Liver (tissue), 3 donors: ENCODE measurements at regions not wholly inside any gene's neighbourhood (a gene's known extent, or its start where the extent isn't known, plus 50 kb on each side); places are given as distances from the start of the nearest gene placed in this dataset.

ENCODE experiments used
- ATF3 ChIP-seq: IDR thresholded peaks from 2 replicates; pipeline ENCODE4 v1.6.1; 2016; ENCODE audit warnings: antibody characterized with exemption
- CTCF ChIP-seq: fragments of 150-350 bp; IDR thresholded peaks from 2 replicates; pipeline ENCODE4 v1.5.1; 2017; ENCODE audit warnings: improper control_type of control experiment, low read depth, low read length; ENCODE audit not compliant: missing input control
- FOXA1 ChIP-seq: IDR thresholded peaks from 2 replicates; pipeline ENCODE4 v1.6.1; 2016; ENCODE audit warnings: antibody characterized with exemption
- GABPA ChIP-seq, 2 donors: IDR thresholded peaks in 1 of 2; conservative IDR thresholded peaks in 1 of 2; 2 replicates each; pipeline ENCODE4 v1.6.1; 2016; ENCODE audit warnings: antibody characterized with exemption in 2 of 2, mild to moderate bottlenecking in 1 of 2, moderate library complexity in 1 of 2
- HNF4A ChIP-seq, 2 donors: conservative IDR thresholded peaks; 2 replicates each; pipeline ENCODE4 v1.6.1; 2016; ENCODE audit warnings: antibody characterized with exemption in 2 of 2, mild to moderate bottlenecking in 2 of 2
- JUND ChIP-seq, 2 donors: IDR thresholded peaks; 2 replicates each; pipeline ENCODE4 v1.6.1; 2016; ENCODE audit warnings: antibody characterized with exemption in 2 of 2
- MAX ChIP-seq: IDR thresholded peaks from 2 replicates; pipeline ENCODE4 v1.6.1; 2016; ENCODE audit warnings: antibody characterized with exemption
- NR2F2 ChIP-seq: IDR thresholded peaks from 2 replicates; pipeline ENCODE4 v1.6.1; 2016; ENCODE audit warnings: antibody characterized with exemption
- RAD21 ChIP-seq, 2 donors: IDR thresholded peaks; 2 replicates each; pipeline ENCODE4 v1.6.1; 2016; ENCODE audit warnings: antibody characterized with exemption in 2 of 2, mild to moderate bottlenecking in 2 of 2
- REST ChIP-seq: IDR thresholded peaks from 2 replicates; pipeline ENCODE4 v1.6.1; 2016; ENCODE audit warnings: antibody characterized with exemption, mild to moderate bottlenecking
- RXRA ChIP-seq, 2 donors: IDR thresholded peaks; 2 replicates each; pipeline ENCODE4 v1.6.1; 2017 to 2018; ENCODE audit warnings: antibody characterized with exemption in 2 of 2, mild to moderate bottlenecking in 1 of 2
- SP1 ChIP-seq: IDR thresholded peaks from 2 replicates; pipeline ENCODE4 v1.6.1; 2018; ENCODE audit warnings: antibody characterized with exemption, mild to moderate bottlenecking
- YY1 ChIP-seq: IDR thresholded peaks from 2 replicates; pipeline ENCODE4 v1.6.1; 2016; ENCODE audit warnings: antibody characterized with exemption, mild to moderate bottlenecking
- ZBTB33 ChIP-seq: IDR thresholded peaks from 2 replicates; pipeline ENCODE4 v1.6.1; 2016; ENCODE audit warnings: antibody characterized with exemption
- donor health status: healthy.
- donor health status: healthy.

- no peak for TF ChIP-seq CTCF
- no peak for TF ChIP-seq MAX
- TF ChIP-seq REST: no peak
- TF ChIP-seq HNF4A (conservative IDR thresholded peaks at IDR 0.05): no peak
- TF ChIP-seq ATF3: no peak
- no peak for TF ChIP-seq FOXA1
- no peak for TF ChIP-seq YY1
- no peak for TF ChIP-seq JUND (IDR thresholded peaks at IDR 0.05)
- TF ChIP-seq NR2F2: no peak
- TF ChIP-seq RXRA (IDR thresholded peaks at IDR 0.05): no peak
- no peak for TF ChIP-seq SP1
- no peak for TF ChIP-seq RAD21 (IDR thresholded peaks at IDR 0.05)
- no peak for TF ChIP-seq GABPA (IDR thresholded peaks at IDR 0.05 in 1 of 2, conservative IDR thresholded peaks at IDR 0.05 in 1 of 2)
- TF ChIP-seq ZBTB33: no peak
Measured at GRCh38 chr5:158256096-158256495, 397.2 kb upstream of the CLINT1 start.
